Stimulated activated CD4-positive, alpha-beta T cell treated with anti-CD3 and anti-CD28 coated beads, Interleukin-2, amount 100 ng/mL, for 48 hours (primary cell): ENCODE measurements at regions not wholly inside any gene's neighbourhood (a gene's known extent, or its start where the extent isn't known, plus 50 kb on each side); places are given as distances from the start of the nearest gene placed in this dataset.

Source experiments
- DNase-seq, 2 donors: peaks; one replicate each; pipeline ENCODE4 v3.0.0-alpha.2; 2020

GRCh38 chrY:15510984-15511650 is 986.8 kb downstream of the NLGN4Y start:
- DNase-seq, result no peak

DNA sequence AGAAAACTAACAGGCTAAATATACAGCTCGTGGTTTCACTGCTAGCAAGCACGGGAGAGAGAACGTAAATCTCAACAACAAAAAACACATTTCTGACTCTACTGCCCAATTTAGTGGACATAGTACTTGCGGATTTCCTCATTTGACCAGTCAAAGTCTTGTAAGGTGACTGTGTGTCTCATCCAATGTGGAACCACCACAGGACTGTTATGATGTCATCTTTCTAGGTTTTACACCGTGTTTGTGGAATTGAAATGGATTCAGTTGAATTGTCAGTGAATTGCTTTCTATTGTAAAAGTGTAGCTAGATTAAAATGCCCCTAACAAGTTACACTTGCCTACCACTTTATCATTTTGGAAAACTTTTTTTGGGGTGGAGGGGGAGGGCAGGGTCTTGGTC is 1010.8 kb downstream of the NLGN4Y start:
- DNase-seq, result no peak

GRCh38 chrY:15535784-15536511 is 1011.6 kb downstream of the NLGN4Y start:
- DNase-seq, result no peak

- no peak for DNase-seq
Observed at GRCh38 chrY:15540516-15540915, 1016.2 kb downstream of the NLGN4Y start.

DNA sequence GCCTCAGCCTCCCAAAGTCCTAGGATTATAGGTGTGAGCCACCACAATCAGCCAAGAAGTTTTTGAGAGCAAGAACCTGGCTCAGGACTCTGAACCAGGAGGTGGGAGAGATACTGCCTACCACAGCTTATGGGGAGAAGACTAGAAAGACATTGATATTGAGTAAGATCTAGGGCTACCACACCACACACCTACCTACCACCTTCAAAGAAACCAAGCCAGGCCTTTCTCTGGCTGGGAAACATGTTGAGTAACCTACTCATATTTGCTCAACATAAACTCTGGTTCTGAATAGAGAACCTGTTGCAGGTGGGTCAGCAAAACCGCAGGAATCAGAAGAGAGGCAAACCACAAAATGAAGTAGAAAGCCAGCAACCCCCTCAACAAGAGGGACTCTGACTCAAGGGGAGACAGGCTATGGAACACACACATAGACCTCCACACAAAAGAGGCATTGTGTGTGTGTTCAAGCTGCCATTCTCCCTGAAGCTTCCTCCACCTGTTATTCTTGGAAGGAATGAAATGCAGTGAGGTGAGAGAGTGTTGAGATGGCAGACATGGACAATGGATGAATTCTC is 1021.9 kb downstream of the NLGN4Y start:
- DNase-seq, result no peak

DNA sequence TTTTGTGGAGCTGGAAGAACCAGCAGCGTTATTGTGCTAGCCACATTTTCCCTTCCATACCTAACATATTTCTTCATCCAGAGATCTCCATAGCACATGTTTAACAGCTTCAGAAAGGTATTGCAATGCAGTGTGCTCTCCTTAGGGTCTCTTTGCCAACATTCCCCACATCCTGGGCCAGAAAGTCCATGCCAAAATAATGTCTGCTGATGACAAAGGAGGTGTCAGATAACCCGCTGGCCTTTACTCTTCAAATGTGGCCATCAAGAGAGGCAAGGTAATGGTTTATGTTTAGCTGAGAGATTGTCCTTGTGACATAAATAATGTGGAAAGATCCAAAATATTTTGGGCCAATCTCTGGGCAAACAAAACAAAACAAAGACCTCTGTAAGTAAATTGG is 1027.7 kb downstream of the NLGN4Y start:
- DNase-seq, result no peak

GRCh38 chrY:15554991-15555390 is 1030.7 kb downstream of the NLGN4Y start:
- DNase-seq, result no peak

DNA sequence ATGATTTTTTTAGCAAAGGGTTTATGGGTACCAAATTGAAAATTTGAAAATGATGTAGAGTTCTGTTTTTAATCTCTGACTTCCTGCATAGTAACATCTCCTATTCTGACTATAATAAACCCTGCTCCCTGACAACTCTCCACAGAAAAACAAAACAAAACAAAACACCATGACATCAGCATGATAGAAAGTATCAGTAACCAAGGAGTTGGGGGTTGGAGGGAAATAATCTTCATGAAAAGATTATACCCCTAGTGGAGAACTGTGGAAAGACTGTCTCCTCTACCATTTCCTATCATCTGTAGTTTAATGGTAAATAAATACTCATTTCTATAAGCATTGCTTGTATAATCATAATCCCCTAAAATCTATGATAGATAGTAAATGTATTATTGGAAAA is 1034.8 kb downstream of the NLGN4Y start:
- DNase-seq, result no peak

DNA sequence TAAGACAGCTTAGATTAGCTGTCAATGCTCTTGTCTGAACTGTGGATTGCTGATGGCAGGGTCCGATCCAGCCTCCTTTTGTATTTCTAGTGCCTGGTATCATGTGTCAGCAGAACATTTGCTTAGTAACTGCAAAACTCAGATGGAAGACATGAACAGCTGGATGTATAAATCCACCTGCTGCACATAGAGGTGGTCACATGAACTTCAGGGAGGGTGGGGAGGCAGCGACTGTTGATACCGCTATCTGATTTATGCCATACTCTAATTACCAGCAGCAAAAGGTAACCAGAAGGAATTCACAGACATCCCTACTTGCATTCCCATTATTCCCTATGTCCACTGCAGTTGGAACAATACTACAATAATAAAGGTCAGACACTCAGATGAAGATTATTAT is 1036.5 kb downstream of the NLGN4Y start:
- no peak for DNase-seq

- DNase-seq, result no peak
Observed at GRCh38 chrY:15561501-15562289, 1037.4 kb downstream of the NLGN4Y start.

GRCh38 chrY:15577886-15578285 is 1053.6 kb downstream of the NLGN4Y start:
- no peak for DNase-seq

- DNase-seq, result no peak
Observed at GRCh38 chrY:15578761-15579160, 1054.4 kb downstream of the NLGN4Y start.

DNA sequence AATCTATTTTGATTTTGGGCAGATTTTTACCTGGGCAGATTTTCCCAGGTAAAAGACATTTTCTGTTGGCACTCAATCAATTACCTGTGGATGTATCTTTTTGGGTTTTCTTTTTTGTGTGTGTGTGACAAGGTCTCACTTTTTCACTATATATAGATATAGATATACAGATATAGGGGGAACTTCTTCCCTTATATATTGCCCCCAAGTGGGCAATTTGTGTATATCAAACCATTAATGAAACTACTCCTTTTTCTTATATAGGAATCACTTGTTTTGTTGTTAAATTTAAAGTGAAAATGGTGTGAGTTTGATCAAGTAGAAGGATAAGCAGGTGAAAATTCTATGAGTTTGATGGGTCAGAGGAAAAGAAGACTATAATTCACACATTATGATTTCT is 1054.9 kb downstream of the NLGN4Y start:
- DNase-seq, result no peak

- DNase-seq, result no peak
Observed at GRCh38 chrY:15583111-15583510, 1058.8 kb downstream of the NLGN4Y start.

- no peak for DNase-seq
Observed at GRCh38 chrY:15592957-15593356, 1068.6 kb downstream of the NLGN4Y start.

GRCh38 chrY:15593476-15594160 is 1069.3 kb downstream of the NLGN4Y start:
- DNase-seq, result no peak

DNA sequence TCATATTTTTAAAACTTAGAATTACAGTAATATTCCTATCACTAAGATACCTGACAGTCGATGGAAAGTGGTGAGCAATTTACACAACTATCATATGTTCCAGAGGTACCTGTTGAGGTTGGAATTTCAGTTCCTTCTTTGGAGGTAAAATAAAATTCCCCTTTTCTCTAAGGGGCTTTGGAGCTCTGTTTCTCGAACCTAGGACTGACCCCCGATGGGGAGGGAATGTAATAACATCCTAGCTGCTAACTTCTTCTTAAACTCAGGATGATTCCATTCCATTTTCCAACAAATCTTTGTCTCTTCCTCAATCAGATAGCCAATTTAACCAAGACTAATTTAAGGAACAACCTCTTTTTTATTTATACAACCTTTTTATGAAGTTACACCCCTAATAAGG is 1069.8 kb downstream of the NLGN4Y start:
- DNase-seq, result no peak

DNA sequence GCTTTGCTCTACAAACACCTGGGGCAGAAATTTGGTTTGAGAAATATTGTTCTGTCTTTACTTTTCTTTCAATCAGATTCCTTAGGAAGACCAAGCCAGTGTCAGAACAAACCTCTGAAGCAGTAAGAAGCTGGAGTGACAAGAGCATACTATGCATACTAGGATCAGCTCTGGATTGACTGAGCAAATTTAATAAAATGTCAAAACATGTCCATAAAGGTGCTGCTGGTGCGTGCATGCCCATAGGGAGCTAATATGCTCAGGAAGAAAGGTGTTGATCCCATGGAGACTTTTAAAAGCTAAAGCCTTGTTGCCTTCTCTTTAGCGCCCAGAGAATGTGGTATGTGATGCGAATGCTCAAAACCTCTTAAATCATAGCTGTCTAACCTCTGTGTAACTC is 1076.2 kb downstream of the NLGN4Y start:
- no peak for DNase-seq

DNA sequence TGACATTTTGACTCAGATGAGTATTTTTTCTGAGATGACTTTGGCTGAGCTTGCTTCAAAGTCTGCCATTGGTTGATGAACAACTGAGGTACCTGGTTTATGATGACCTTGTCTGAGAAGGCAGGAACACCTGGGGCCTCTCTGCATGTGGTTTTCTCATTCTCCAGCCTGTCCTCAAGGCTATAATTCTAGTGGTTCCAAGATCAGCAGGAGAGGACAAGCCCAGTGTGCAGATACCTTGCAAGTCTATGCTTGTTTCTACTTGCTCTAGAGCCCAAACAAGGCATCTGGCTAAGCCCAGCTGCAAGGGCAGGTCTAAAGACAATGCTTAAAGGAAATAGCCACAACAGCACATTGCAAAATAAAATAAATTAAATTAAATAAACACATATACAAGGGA is 1100.0 kb downstream of the NLGN4Y start:
- no peak for DNase-seq

GRCh38 chrY:15624928-15625327 is 1100.6 kb downstream of the NLGN4Y start:
- no peak for DNase-seq

DNA sequence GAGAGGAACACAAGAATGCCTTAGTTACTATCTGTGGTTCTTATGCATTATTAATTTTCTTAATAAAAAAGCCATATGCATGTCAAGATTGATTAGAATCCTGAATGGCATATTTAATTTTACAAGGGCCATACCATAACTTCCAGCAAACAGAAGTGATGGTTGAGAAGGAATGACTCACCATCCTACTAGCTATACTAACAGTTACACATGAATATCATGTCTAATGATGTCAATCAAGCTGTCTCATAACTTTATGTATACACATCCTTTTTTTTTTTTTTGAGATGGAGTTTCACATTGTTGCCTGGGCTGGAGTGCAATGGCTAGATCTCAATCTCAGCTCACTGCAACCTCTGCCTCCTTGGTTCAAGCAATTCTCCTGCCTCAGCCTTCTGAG is 1123.9 kb downstream of the NLGN4Y start:
- DNase-seq, result no peak

DNA sequence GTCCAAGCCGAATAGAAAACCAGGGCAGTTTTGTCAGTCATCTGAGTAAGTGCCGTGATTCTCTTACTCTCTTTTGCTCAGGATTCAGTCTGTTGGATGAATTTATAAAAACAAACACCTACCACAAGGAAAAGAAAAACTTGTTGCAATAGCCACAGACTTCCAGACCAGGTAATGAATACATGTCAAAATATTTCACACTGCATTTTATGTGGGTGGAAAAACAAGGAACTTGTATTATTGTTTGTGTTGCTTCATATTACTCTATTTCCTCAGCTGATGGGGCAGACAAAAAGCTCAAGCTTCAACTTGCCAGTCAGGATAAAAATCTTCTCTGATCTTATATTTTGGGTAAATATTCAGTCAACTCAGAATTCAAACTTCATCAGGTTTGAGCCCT is 1125.7 kb downstream of the NLGN4Y start:
- no peak for DNase-seq

DNA sequence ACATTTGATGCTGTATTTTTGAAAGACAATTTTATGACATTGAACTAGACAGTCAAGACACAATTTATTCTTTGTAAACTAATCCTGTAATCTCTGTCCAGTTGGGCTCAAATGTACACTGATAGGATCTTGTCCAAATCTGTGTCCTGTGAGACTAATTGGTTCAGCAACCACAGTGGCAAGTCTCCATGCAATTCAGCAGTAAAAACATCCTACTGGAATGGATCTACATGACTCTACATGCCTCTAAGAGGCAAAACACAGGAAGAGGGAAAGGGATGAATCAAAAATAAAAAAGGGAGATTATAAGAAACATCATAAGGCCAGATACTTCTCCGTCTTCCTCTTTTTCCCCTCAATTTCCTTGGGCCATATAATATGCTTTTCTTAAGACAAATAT is 1164.2 kb downstream of the NLGN4Y start:
- DNase-seq, result no peak
